H1 (cell line): ENCODE measurements at regions not wholly inside any gene's neighbourhood (a gene's known extent, or its start where the extent isn't known, plus 50 kb on each side); places are given as distances from the start of the nearest gene placed in this dataset.

Experiments used
- EZH2 ChIP-seq: fragments of 200-600 bp; sonication (generic); IDR thresholded peaks from 2 replicates; pipeline ENCODE4 v1.7.1; 2012; ENCODE audit warnings: low read depth, mild to moderate bottlenecking, moderate library complexity, low read length, inconsistent platforms; ENCODE audit not compliant: severe bottlenecking
- RBBP5 ChIP-seq: IDR thresholded peaks from 2 replicates; pipeline ENCODE4 v1.7.1; 2012; ENCODE audit warnings: low read depth, mild to moderate bottlenecking, inconsistent platforms, low read length, moderate library complexity, borderline replicate concordance

- no peak for TF ChIP-seq EZH2
- no peak for TF ChIP-seq RBBP5
Observed at GRCh38 chrY:21261158-21261557, 250.0 kb upstream of the RBMY1B start (continued).
